Prostate gland (tissue), 2 donors: ENCODE measurements at regions not wholly inside any gene's neighbourhood (a gene's known extent, or its start where the extent isn't known, plus 50 kb on each side); places are given as distances from the start of the nearest gene placed in this dataset.

Source experiments
- DNase-seq: peaks from one replicate; pipeline ENCODE4 v3.0.0-alpha.2; 2019; ENCODE audit warnings: low spot score
- H3K27ac ChIP-seq, 2 donors: fragments of 200-600 bp; sonication (generic); 2 replicates each; pipeline ENCODE4 v1.5.1; 2017 to 2019
- H3K27me3 ChIP-seq: fragments of 200-600 bp; sonication (generic); replicated peaks from 2 replicates; pipeline ENCODE4 v1.5.1; 2019; ENCODE audit not compliant: insufficient read depth
- H3K36me3 ChIP-seq, 2 donors: fragments of 200-600 bp; sonication (generic); 1 replicate in 1 of 2; 2 replicates in 1 of 2; pipeline versions ENCODE4 v1.5.1 to v1.8.1; 2017 to 2019
- H3K4me1 ChIP-seq: fragments of 200-600 bp; sonication (generic); replicated peaks from 2 replicates; pipeline ENCODE4 v1.5.1; 2019
- H3K4me3 ChIP-seq, 2 donors: fragments of 200-600 bp; sonication (generic); 2 replicates each; pipeline ENCODE4 v1.5.1; 2017 to 2019
- H3K9me3 ChIP-seq: fragments of 200-600 bp; sonication (generic); 2 replicates; pipeline ENCODE4 v1.5.1; 2017
- POLR2A ChIP-seq: fragments of 450-650 bp; IDR thresholded peaks from one replicate; pipeline ENCODE4 v1.6.1; 2016; ENCODE audit warnings: antibody characterized with exemption, mild to moderate bottlenecking
- POLR2AphosphoS5 ChIP-seq: sonication (generic); formaldehyde crosslinking; IDR thresholded peaks from one replicate; pipeline ENCODE4 v1.6.1; 2017; ENCODE audit warnings: antibody characterized with exemption
- WGBS: methylation state at CpG from one replicate; pipeline ENCODE4 v1.1.5; 2018; 5-methylcytosine and 5-hydroxymethylcytosine counted together
- intact Hi-C: fragments of 100-400 bp; cut with DNase I; formaldehyde crosslinking; loops from one replicate; pipeline ENCODE4 v1.14.2; 2022
- TF ChIP-seq, protein P1 (sequence below), 4 experiments: fragments of 200-600 bp in 2 of 4; fragments of 450-650 bp in 2 of 4; sonication (generic) in 2 of 4; IDR thresholded peaks; 1 replicate in 3 of 4; 2 replicates in 1 of 4; pipeline ENCODE4 v1.5.1; 2016 to 2019; ENCODE audit warnings: antibody characterized with exemption in 4 of 4, mild to moderate bottlenecking in 2 of 4, moderate library complexity in 2 of 4

DNA sequence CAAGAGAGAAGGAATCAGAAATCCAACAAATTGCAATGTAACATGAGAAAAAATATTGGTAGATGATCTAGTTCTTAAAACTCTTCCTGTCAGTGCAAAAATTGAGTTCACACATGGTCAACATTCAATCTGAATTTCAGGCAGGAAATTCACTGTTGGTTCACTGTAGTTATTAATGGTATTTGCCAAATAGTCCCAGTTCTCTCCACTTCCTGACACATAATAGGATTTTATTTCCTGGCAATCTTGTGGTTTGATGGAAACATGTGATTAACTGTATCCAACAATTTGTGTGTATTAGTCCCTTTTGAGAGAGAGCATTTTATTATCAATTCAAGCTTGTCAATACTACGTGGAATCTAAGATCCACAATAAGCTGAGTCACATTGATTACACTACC, 1103.1 kb downstream of the ROBO2 start:
- Histone ChIP-seq H3K9me3 (no peaks in the 10 kb centered on the region), H3K27me3 (no peaks in the 10 kb centered on the region), H3K36me3 (no peaks in the 10 kb centered on the region), H3K4me3 (no peak overlapping the region), H3K27ac (no peak overlapping the region), H3K4me1 (no peaks in the 10 kb centered on the region)
- intact Hi-C loops = no loop called here
- WGBS = 78% methylated on average over 1 of the region's 1 CpG
- TF ChIP-seq POLR2A (no peak), POLR2AphosphoS5 (no peak)
- TF ChIP-seq, protein P1, sequence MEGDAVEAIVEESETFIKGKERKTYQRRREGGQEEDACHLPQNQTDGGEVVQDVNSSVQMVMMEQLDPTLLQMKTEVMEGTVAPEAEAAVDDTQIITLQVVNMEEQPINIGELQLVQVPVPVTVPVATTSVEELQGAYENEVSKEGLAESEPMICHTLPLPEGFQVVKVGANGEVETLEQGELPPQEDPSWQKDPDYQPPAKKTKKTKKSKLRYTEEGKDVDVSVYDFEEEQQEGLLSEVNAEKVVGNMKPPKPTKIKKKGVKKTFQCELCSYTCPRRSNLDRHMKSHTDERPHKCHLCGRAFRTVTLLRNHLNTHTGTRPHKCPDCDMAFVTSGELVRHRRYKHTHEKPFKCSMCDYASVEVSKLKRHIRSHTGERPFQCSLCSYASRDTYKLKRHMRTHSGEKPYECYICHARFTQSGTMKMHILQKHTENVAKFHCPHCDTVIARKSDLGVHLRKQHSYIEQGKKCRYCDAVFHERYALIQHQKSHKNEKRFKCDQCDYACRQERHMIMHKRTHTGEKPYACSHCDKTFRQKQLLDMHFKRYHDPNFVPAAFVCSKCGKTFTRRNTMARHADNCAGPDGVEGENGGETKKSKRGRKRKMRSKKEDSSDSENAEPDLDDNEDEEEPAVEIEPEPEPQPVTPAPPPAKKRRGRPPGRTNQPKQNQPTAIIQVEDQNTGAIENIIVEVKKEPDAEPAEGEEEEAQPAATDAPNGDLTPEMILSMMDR (IDR thresholded peaks at IDR 0.05) = no peak
- DNase-seq = no peak

DNA sequence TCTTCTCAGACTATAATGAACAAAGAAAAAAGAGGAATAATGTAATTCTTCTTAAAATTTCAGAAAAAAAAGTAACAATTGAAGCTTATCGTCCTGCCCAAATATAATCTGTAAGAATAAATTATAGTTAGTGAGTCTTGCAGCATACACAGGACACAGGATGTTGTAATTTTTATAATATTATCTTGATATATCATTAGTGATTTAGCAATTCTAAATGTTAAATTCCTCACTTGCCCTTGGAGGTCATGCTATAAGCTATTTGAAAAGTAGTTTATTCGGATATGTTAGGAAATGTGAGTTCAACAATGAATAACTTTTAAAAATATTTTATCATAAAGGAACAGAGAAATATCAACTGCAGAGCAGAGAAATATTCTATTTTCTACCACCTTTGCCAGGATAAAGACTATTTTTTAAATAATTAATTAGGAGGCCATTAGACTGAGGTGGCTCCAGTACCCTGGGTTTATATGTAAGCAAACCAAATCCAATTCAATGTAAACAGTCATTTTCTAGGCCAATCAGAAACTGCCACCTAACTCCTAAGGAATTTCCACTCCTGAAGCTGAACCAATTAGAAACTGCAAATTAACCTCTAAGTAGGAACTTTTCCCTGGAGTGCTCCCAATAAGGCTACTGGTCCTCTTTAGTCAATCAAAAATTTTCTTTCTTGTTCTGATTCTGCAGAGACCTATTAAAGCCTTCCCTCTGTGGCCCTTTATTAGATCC, 1109.3 kb downstream of the ROBO2 start:
- Histone ChIP-seq H3K9me3 (no peaks in the 10 kb centered on the region), H3K36me3 (no peaks in the 10 kb centered on the region), H3K27me3 (no peaks in the 10 kb centered on the region), H3K4me1 (no peaks in the 10 kb centered on the region), H3K4me3 (no peak overlapping the region), H3K27ac (no peak overlapping the region)
- DNase-seq = no peak
- intact Hi-C loops = no loop called here
- 96% methylated on average over 2 of the region's 2 CpGs for WGBS
- TF ChIP-seq POLR2AphosphoS5 (no peak), POLR2A (no peak)
- TF ChIP-seq, protein P1 (IDR thresholded peaks at IDR 0.05) = no peak

DNA sequence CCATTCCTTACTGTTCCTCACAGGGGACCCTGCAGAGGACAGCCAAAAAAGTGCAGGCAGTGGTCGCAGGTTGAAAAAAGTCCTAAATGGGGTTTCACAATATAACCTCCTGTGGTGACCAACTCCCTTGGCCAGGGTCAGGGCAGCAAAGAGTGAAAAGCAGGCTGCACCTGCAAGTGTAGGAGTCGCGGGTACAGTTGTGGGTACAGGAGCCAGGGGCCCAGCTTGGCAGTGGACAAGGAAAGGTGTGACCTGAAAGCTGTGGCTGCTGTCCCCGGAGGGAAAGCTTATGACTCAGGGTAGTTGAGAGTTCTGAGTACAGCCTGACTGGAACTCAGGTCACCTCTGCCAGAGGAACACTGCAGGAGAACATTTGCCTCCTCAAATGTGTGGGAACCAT, 1114.1 kb downstream of the ROBO2 start:
- H3K27me3 ChIP-seq = no peaks in the 10 kb centered on the region
- DNase-seq = no peak
- H3K27ac ChIP-seq = no peak overlapping the region
- no peaks in the 10 kb centered on the region for H3K4me1 ChIP-seq
- no peaks in the 10 kb centered on the region for H3K9me3 ChIP-seq
- TF ChIP-seq, protein P1 (IDR thresholded peaks at IDR 0.05) = no peak
- no peak for TF ChIP-seq POLR2AphosphoS5
- TF ChIP-seq POLR2A = no peak
- WGBS = 93% methylated on average over 4 of the region's 4 CpGs
- H3K36me3 ChIP-seq = no peaks in the 10 kb centered on the region
- no peak overlapping the region for H3K4me3 ChIP-seq
- intact Hi-C loops = no loop called here

DNA sequence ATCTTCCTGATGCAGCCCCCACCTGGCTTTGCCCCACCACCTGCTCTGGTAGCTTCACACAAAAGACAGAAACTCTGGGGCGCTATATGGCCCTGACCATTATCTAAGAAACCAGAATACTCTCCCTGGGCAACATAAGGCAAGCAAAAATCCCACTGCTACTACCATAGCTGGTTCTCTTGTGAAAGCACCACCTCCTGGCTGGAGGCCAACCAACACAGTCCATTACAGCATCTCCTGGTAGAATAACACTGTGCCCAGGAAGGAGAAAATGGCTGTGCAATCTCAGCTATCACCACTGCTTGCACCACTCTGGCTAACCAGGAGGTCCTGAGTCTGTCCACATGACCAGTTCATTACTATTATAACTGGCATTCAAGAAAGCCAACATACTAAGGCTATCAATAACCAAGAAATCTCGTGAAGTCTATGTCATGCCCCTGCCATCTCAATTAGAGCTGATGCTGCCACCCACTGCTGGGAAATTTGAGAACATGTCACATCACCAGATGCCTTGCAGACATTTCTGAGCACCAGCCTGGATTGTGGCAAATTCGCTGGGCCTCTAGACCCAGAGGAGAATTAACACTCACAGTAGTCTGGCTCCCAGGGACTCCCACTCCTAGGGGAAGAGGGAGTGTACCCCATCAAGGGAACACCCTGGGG, 1114.8 kb downstream of the ROBO2 start:
- Histone ChIP-seq H3K27me3 (no peaks in the 10 kb centered on the region), H3K4me1 (no peaks in the 10 kb centered on the region), H3K9me3 (no peaks in the 10 kb centered on the region), H3K27ac (no peak overlapping the region), H3K4me3 (no peak overlapping the region), H3K36me3 (no peaks in the 10 kb centered on the region)
- no peak for DNase-seq
- intact Hi-C loops = no loop called here
- TF ChIP-seq, protein P1 (IDR thresholded peaks at IDR 0.05) = no peak
- no peak for TF ChIP-seq POLR2A
- no peak for TF ChIP-seq POLR2AphosphoS5
- 85% methylated on average over 3 of the region's 3 CpGs for WGBS

DNA sequence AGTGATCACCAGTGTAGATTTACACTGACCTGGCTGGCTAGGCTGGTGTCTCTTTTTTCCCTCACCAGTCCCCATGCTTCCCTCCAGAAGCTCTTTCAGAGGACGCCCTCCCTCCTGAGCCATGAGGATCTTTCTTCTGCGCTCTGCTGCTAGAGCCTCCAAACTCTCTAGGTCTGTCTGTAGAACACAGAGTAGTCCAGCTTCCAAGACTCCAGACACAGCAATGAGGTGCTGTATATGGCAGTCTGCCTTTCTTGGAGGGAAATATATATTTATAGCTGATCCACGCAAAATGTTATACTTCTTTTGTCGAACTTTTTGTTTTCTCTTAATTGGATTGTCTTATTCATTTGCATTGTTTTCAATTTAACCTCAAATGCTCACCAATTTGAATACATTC, 1121.8 kb downstream of the ROBO2 start:
- no peak for TF ChIP-seq POLR2A
- TF ChIP-seq, protein P1 (IDR thresholded peaks at IDR 0.05) = no peak
- TF ChIP-seq POLR2AphosphoS5 = no peak
- Histone ChIP-seq H3K27ac (no peak overlapping the region), H3K9me3 (no peaks in the 10 kb centered on the region), H3K36me3 (no peaks in the 10 kb centered on the region), H3K27me3 (no peaks in the 10 kb centered on the region), H3K4me3 (no peak overlapping the region), H3K4me1 (no peaks in the 10 kb centered on the region)
- no peak for DNase-seq
- intact Hi-C loops = no loop called here
- WGBS = 95% methylated on average over 4 of the region's 4 CpGs
